RWPE2 (cell line): ENCODE measurements at regions not wholly inside any gene's neighbourhood (a gene's known extent, or its start where the extent isn't known, plus 50 kb on each side); places are given as distances from the start of the nearest gene placed in this dataset.

Experiments used
- ATAC-seq: fragments of 200-7000 bp; cut with Tn5 transposase; 3 replicates; pipeline ENCODE4 v1.9.1; 2021; ENCODE audit warnings: low read depth
- DNase-seq: peaks from one replicate; pipeline ENCODE4 v3.0.0-alpha.2; 2020; ENCODE audit warnings: low spot score
- H3K27ac ChIP-seq: fragments of 450-650 bp; 2 replicates; pipeline ENCODE4 v1.5.1; 2017; ENCODE audit warnings: mild to moderate bottlenecking; ENCODE audit not compliant: poor library complexity, severe bottlenecking
- H3K27me3 ChIP-seq: fragments of 250-450 bp; sonication (Bioruptor Pico); 2 replicates; pipeline ENCODE4 v1.5.1; 2021; ENCODE audit warnings: mild to moderate bottlenecking, moderate library complexity; ENCODE audit not compliant: insufficient read depth, poor library complexity, severe bottlenecking
- H3K36me3 ChIP-seq: fragments of 250-450 bp; sonication (Bioruptor Pico); 2 replicates; pipeline ENCODE4 v1.5.1; 2020; ENCODE audit warnings: low read depth, mild to moderate bottlenecking, moderate library complexity
- H3K4me1 ChIP-seq: fragments of 250-450 bp; sonication (Bioruptor Pico); 2 replicates; pipeline ENCODE4 v1.5.1; 2021; ENCODE audit warnings: mild to moderate bottlenecking, moderate library complexity; ENCODE audit not compliant: insufficient read depth, poor library complexity, severe bottlenecking
- H3K4me3 ChIP-seq: fragments of 250-450 bp; sonication (Bioruptor Pico); 2 replicates; pipeline ENCODE4 v1.5.1; 2021; ENCODE audit warnings: mild to moderate bottlenecking, moderate library complexity; ENCODE audit not compliant: severe bottlenecking
- H3K9me3 ChIP-seq: fragments of 250-450 bp; sonication (Bioruptor Pico); 2 replicates; pipeline ENCODE4 v1.5.1; 2021; ENCODE audit warnings: mild to moderate bottlenecking, moderate library complexity; ENCODE audit not compliant: severe bottlenecking
- TF ChIP-seq, protein P1 (sequence below): fragments of 450-650 bp; IDR thresholded peaks from one replicate; pipeline ENCODE4 v1.5.1; 2017; ENCODE audit warnings: mild to moderate bottlenecking, moderate library complexity; ENCODE audit not compliant: poor library complexity, severe bottlenecking

DNA sequence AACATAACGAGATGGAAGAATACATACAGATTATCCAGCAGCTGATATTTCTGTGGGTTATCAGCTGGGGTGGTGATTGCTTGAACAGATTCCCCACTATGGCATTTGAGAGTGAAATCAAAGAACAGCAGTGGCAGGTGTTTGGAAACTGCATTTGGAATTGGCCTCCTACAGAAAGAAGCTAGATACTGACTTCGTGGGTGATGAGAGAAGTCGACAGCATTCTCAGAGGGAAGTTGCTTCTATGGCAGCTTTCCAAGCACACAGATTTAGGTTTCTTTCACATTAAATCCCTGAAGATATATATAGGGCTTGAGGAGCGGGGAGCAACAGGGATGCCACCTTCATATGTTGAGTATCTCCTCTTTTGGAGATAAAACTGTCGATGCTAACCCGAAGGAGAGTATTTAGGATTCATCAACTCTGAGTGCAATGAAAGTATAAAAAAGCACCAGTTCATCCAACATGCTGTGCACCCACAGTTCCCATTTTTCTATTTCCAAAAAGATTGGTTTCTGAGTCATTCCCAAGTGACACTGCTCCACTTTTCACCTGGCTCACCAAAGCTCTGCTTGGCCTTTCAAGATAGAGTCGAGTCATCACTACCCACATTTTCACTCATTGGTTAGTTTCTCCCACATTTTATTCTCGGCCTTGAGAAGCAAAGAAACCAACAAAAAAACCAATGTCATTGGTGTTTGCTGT is 579.8 kb upstream of the SUCLG2 start:
- Histone ChIP-seq H3K27ac (no peak overlapping the region), H3K4me3 (no peak overlapping the region), H3K36me3 (no peaks in the 10 kb centered on the region), H3K27me3 (no peaks in the 10 kb centered on the region), H3K4me1 (no peaks in the 10 kb centered on the region), H3K9me3 (no peaks in the 10 kb centered on the region)
- TF ChIP-seq, protein P1, sequence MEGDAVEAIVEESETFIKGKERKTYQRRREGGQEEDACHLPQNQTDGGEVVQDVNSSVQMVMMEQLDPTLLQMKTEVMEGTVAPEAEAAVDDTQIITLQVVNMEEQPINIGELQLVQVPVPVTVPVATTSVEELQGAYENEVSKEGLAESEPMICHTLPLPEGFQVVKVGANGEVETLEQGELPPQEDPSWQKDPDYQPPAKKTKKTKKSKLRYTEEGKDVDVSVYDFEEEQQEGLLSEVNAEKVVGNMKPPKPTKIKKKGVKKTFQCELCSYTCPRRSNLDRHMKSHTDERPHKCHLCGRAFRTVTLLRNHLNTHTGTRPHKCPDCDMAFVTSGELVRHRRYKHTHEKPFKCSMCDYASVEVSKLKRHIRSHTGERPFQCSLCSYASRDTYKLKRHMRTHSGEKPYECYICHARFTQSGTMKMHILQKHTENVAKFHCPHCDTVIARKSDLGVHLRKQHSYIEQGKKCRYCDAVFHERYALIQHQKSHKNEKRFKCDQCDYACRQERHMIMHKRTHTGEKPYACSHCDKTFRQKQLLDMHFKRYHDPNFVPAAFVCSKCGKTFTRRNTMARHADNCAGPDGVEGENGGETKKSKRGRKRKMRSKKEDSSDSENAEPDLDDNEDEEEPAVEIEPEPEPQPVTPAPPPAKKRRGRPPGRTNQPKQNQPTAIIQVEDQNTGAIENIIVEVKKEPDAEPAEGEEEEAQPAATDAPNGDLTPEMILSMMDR = no peak
- DNase-seq (no peak), ATAC-seq (no peak)

DNA sequence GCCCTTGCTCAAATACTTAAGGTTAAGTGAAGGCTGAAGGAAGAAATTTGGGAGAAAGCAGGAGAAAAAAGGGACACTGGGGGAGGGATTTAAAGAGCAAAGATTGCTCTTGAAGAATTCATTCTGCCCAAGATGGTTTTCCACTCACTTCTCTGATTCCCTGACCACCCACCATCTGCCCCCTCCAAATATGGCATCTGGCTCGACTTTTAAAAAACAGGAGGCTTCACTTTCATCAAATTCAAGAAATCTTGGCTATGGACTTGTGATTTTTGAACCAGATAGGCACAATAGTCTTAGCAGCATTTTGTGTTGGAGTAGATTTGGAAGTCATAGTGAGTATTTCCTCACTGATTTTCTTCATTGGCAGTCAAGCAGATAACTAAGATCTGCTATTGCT is 574.4 kb upstream of the SUCLG2 start:
- no peak for DNase-seq

DNA sequence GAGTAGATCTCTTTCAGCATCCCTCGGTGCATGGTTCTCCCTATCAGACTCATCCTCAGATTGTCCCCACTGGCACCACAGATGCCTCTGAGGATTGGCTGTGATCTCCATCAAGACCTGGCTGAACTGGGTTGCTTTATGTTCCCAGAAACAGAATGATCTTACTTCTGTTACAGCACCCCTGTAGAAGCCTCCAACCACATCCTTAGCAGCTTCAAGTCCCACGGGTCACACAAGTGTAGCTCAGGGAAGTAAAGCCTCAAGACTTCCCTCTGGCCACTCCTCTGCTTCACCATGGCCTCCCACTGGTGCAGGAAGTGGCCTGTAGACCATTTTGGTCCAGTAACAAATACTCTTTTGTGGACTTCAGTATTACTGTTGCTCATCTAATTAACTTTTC is 566.4 kb upstream of the SUCLG2 start:
- ATAC-seq (no peak), DNase-seq (no peak)
- Histone ChIP-seq H3K4me1 (no peaks in the 10 kb centered on the region), H3K36me3 (no peaks in the 10 kb centered on the region), H3K27ac (no peak overlapping the region), H3K9me3 (no peaks in the 10 kb centered on the region), H3K4me3 (no peak overlapping the region), H3K27me3 (no peaks in the 10 kb centered on the region)
- TF ChIP-seq, protein P1 = no peak

More for the DNA sequence above, 574.4 kb upstream of the SUCLG2 start:
- H3K9me3 ChIP-seq = no peaks in the 10 kb centered on the region
- H3K4me1 ChIP-seq = no peaks in the 10 kb centered on the region
- no peaks in the 10 kb centered on the region for H3K27me3 ChIP-seq
- ATAC-seq = no peak
- TF ChIP-seq, protein P1 = no peak
- H3K36me3 ChIP-seq = no peaks in the 10 kb centered on the region
- H3K4me3 ChIP-seq = no peak overlapping the region
- no peak overlapping the region for H3K27ac ChIP-seq

DNA sequence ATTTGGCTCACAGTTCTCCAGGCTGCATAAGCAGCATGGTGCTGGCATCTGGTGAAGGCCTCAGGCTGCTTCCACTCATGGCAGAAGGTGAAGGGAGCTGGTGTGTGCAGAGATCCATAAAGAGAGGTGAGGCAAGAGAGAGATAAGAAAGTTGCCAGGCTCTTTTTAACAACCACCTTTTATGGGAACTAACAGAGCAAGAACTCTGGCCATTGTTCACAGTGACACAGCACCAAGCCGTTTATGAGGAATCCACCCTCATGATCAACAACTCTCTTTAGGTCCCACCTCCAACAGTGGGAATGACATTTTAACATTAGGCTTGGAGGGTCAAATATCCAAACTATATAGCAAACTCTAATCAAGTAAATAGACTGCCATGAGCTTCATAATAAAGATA is 557.2 kb upstream of the SUCLG2 start:
- TF ChIP-seq, protein P1 = no peak
- H3K36me3 ChIP-seq = no peaks in the 10 kb centered on the region
- DNase-seq (no peak), ATAC-seq (no peak)
- no peaks in the 10 kb centered on the region for H3K27me3 ChIP-seq
- no peaks in the 10 kb centered on the region for H3K4me1 ChIP-seq
- no peak overlapping the region for H3K27ac ChIP-seq
- H3K4me3 ChIP-seq = no peak overlapping the region
- H3K9me3 ChIP-seq = no peaks in the 10 kb centered on the region

DNA sequence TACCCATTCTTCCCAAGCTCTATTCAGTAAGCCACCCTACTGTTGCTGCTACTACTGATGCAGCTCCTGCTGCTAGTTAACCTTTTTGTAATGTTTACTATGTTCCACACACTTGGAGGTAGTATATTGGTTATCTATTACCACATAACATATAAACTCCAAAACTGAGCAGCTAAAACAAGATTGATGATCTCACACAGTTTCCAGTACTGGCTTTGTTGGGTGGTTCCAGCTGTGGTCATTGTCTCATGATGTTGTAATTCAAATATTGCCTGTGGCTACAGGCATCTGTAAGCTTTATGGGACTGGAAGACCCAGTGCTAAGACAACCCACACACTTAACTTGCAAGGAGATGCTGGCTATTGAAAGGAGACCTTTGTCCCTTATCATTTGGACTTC is 556.2 kb upstream of the SUCLG2 start:
- DNase-seq (no peak), ATAC-seq (no peak)
- H3K27me3 ChIP-seq = no peaks in the 10 kb centered on the region
- TF ChIP-seq, protein P1 = no peak
- no peaks in the 10 kb centered on the region for H3K4me1 ChIP-seq
- H3K27ac ChIP-seq = no peak overlapping the region
- H3K4me3 ChIP-seq = no peak overlapping the region
- no peaks in the 10 kb centered on the region for H3K36me3 ChIP-seq
- H3K9me3 ChIP-seq = no peaks in the 10 kb centered on the region
